Nephron (organoid): ENCODE measurements at regions not wholly inside any gene's neighbourhood (a gene's known extent, or its start where the extent isn't known, plus 50 kb on each side); places are given as distances from the start of the nearest gene placed in this dataset.

Experiments
- H3K27ac Mint-ChIP-seq, 3 experiments: 2 replicates each; pipeline ENCODE4 v1.8.0; 2020; ENCODE audit warnings: mixed read lengths in 3 of 3, mild to moderate bottlenecking in 2 of 3, moderate library complexity in 1 of 3
- H3K27me3 Mint-ChIP-seq: 2 replicates; pipeline ENCODE4 v1.8.0; 2021; ENCODE audit warnings: low read depth, mild to moderate bottlenecking, moderate library complexity, mixed read lengths
- H3K36me3 Mint-ChIP-seq: 2 replicates; pipeline ENCODE4 v1.8.0; 2020; ENCODE audit warnings: low read depth, mixed read lengths
- H3K4me1 Mint-ChIP-seq: 2 replicates; pipeline ENCODE4 v1.8.0; 2020; ENCODE audit warnings: mixed read lengths
- H3K4me3 Mint-ChIP-seq, 3 experiments: 2 replicates each; pipeline ENCODE4 v1.8.0; 2020; ENCODE audit warnings: mild to moderate bottlenecking in 3 of 3, mixed read lengths in 3 of 3, moderate library complexity in 2 of 3
- H3K9me3 Mint-ChIP-seq: 2 replicates; pipeline ENCODE4 v1.8.0; 2020; ENCODE audit warnings: mixed read lengths
- CTCF ChIP-seq, 3 experiments: fragments of 200-600 bp; sonication (generic); IDR thresholded peaks; one replicate each; pipeline ENCODE4 v1.5.0; 2021; ENCODE audit warnings: antibody characterized with exemption in 3 of 3; ENCODE audit not compliant: unreplicated experiment in 3 of 3

GRCh38 chr3:193942516-193943055 is 193.4 kb upstream of the HES1 start:
- peaks cover 55% of the 10 kb centered on the region for H3K27me3 Mint-ChIP-seq
- H3K4me1 Mint-ChIP-seq: peaks cover 22% of the 10 kb centered on the region
- H3K4me3 Mint-ChIP-seq: no peak overlapping the region
- no peak overlapping the region for H3K27ac Mint-ChIP-seq
- H3K36me3 Mint-ChIP-seq: no peaks in the 10 kb centered on the region
- TF ChIP-seq CTCF (IDR thresholded peaks at IDR 0.05; ENCODE audit: unreplicated experiment in 3 of 3): no peak
- peaks cover 2% of the 10 kb centered on the region for H3K9me3 Mint-ChIP-seq

DNA sequence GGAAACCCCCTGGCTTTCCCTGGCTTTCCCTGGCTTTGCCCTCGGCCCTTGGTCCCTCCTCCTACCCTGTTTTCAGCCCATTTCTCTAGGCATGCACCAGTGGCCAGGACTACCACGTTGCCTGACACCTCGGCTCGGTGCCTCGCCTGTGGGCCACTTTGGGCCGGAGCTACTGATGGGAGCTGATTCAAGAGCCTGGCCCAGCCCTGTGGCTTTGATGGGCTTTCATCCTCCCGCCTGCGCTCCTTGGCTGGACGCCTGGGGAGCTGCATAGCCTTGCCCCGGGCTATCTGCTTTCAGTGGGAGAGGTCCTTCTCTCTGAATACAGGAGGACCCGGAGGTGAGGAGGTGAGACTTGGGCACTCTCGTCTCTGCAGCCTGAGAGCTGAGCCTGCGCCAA is 192.7 kb upstream of the HES1 start:
- Mint-ChIP-seq H3K36me3 (no peaks in the 10 kb centered on the region), H3K4me1 (peaks cover 24% of the 10 kb centered on the region), H3K27ac (no peak overlapping the region), H3K9me3 (peaks cover 2% of the 10 kb centered on the region), H3K4me3 (no peak overlapping the region), H3K27me3 (peaks cover 56% of the 10 kb centered on the region)
- TF ChIP-seq CTCF (IDR thresholded peaks at IDR 0.05; ENCODE audit: unreplicated experiment in 3 of 3): no peak

DNA sequence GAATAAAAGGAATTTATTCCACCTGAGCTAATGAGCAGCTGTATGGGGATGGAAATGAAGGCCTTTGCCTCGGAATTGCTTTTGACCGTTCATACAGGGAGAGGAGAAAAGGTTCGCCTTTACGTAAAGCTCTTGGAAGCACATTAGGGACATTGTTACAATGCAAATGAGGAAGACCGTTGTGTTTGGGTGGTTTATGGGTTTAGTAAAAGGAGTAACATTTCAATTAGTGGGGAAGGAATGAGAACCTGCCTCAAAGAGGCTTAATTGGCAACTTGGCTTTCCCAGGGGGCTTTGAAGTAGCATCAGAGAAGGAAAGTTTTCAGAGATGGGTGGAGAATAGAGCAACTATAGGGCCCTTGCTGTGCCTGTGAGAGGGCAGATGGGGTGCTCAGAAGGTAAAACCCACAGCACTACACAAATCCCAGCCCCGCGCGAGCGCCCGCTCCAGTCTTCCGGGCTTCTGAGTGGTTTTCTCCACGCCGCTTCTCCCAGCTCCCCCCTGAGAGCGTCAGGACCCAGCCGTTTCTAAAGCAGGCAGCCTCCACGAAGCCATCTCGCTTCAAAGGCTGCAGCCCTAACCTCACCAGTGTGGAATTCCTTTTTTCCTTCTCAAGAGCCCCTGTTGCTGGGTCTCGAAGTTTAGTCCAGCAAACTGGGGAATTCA is 192.0 kb upstream of the HES1 start:
- H3K4me1 Mint-ChIP-seq: peaks cover 29% of the 10 kb centered on the region
- peaks cover 53% of the 10 kb centered on the region for H3K27me3 Mint-ChIP-seq
- no peak overlapping the region for H3K27ac Mint-ChIP-seq
- TF ChIP-seq CTCF (IDR thresholded peaks at IDR 0.05; ENCODE audit: unreplicated experiment in 3 of 3): no peak
- H3K36me3 Mint-ChIP-seq: no peaks in the 10 kb centered on the region
- peaks cover 2% of the 10 kb centered on the region for H3K9me3 Mint-ChIP-seq
- no peak overlapping the region for H3K4me3 Mint-ChIP-seq

DNA sequence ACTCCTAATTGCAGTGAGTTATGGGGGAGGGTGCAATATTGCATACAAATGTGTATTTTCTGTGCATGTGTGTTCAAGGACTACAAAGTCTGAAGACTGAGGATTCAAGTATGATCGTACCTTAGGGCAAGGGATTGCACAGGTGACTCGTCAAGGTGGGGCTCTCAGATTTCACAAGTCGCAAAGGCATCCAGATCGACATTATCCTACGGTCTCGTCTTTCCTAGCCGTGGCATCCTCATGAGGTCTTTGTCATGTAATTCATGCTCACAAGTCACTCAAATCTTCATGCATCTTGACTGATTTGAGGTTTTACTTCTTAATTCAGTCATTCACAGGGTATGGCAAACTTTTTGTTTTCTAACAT is 191.4 kb upstream of the HES1 start:
- Mint-ChIP-seq H3K9me3 (peaks cover 2% of the 10 kb centered on the region), H3K36me3 (no peaks in the 10 kb centered on the region), H3K4me3 (no peak overlapping the region), H3K4me1 (peaks cover 29% of the 10 kb centered on the region), H3K27me3 (peaks cover 54% of the 10 kb centered on the region), H3K27ac (no peak overlapping the region)
- no peak for TF ChIP-seq CTCF (IDR thresholded peaks at IDR 0.05; ENCODE audit: unreplicated experiment in 3 of 3)

DNA sequence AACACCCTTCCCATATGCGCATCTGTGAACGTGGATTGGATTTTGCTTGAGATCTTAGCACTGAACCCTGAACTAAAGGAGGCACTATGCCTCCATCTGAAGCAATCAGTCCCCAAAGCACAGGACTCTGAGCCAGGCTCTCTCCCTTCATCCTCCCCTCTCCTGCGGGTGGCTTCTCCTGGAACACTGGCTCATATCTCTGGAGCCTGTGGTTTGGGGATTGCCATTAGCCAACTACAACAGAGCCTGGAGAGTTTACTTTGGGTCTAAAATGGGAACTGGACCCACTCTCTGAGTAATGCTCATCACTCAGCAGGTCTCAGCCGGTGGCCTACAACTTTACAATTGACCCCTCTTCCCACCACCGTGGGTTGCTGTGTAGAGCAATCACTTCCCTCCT is 190.8 kb upstream of the HES1 start:
- peaks cover 51% of the 10 kb centered on the region for H3K27me3 Mint-ChIP-seq

More for the DNA sequence above, 190.8 kb upstream of the HES1 start:
- H3K4me3 Mint-ChIP-seq: no peak overlapping the region
- no peak overlapping the region for H3K27ac Mint-ChIP-seq
- H3K36me3 Mint-ChIP-seq: no peaks in the 10 kb centered on the region
- TF ChIP-seq CTCF (IDR thresholded peaks at IDR 0.05; ENCODE audit: unreplicated experiment in 3 of 3): no peak
- H3K9me3 Mint-ChIP-seq: no peaks in the 10 kb centered on the region
- peaks cover 26% of the 10 kb centered on the region for H3K4me1 Mint-ChIP-seq
